ENCODE measurements at regions not wholly inside any gene's neighbourhood (a gene's known extent, or its start where the extent isn't known, plus 50 kb on each side); places are given as distances from the start of the nearest gene placed in this dataset.

DNA sequence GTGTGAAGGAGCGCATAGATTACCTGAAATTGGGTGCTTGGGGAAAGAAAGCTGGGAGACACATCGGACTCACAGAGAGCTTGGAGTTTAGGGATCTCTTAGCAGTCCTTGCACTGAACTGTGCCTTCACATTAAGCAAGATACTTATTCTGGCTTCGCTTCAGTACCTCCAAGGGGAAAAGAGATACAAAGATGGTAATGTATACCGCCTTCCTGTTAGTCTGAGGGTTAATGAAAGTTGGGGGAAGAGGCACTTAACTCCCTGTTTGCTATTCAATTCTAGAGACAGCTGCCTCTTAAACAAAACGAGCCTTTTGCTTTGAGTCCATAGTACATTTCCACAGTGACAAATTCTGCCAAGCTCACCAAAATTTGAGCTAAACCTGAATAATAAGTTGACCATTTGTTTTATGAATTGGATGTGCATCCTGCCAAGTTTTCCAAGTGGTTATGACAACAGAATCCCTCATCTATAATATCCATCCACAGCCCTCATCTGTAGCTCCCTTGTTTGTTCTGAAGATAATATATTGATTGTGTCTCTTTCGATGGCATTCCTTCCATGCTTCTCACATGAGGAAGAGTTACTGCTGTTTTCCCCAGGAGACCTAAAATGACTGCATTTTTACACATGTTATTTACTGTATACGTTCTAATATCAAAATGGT, 287.1 kb upstream of the ATP5MC3 start:
- POLR2A ChIA-PET = no interaction called here
- no peak overlapping the region for H3K27ac Mint-ChIP-seq

GRCh38 chr2:175465101-175465500, 283.6 kb upstream of the ATP5MC3 start:
- intact Hi-C loops (cut with micrococcal nuclease) = no loop called here
- H3K4me3 Mint-ChIP-seq = no peak overlapping the region
- no peak for DNase-seq
- no peaks in the 10 kb centered on the region for H3K4me1 Mint-ChIP-seq (ENCODE audit: low read depth)
- no peak overlapping the region for H3K27ac Mint-ChIP-seq
- peaks cover 3% of the 10 kb centered on the region for H3K9me3 Mint-ChIP-seq
- TF ChIP-seq, protein P1, sequence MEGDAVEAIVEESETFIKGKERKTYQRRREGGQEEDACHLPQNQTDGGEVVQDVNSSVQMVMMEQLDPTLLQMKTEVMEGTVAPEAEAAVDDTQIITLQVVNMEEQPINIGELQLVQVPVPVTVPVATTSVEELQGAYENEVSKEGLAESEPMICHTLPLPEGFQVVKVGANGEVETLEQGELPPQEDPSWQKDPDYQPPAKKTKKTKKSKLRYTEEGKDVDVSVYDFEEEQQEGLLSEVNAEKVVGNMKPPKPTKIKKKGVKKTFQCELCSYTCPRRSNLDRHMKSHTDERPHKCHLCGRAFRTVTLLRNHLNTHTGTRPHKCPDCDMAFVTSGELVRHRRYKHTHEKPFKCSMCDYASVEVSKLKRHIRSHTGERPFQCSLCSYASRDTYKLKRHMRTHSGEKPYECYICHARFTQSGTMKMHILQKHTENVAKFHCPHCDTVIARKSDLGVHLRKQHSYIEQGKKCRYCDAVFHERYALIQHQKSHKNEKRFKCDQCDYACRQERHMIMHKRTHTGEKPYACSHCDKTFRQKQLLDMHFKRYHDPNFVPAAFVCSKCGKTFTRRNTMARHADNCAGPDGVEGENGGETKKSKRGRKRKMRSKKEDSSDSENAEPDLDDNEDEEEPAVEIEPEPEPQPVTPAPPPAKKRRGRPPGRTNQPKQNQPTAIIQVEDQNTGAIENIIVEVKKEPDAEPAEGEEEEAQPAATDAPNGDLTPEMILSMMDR (IDR thresholded peaks at IDR 0.05) = no peak
- no peak for ATAC-seq
- peaks cover 3% of the 10 kb centered on the region for H3K27me3 Mint-ChIP-seq
- CTCF ChIA-PET = no interaction called here
- POLR2A ChIA-PET = no interaction called here
- H3K36me3 Mint-ChIP-seq (ENCODE audit: low read depth) = no peaks in the 10 kb centered on the region

More for the DNA sequence above, 287.1 kb upstream of the ATP5MC3 start:
- intact Hi-C loops (cut with micrococcal nuclease) = no loop called here
- TF ChIP-seq, protein P1 (IDR thresholded peaks at IDR 0.05) = no peak
- DNase-seq (no peak), ATAC-seq (no peak)
- no peak overlapping the region for H3K4me3 Mint-ChIP-seq
- H3K4me1 Mint-ChIP-seq (ENCODE audit: low read depth) = no peaks in the 10 kb centered on the region
- no peaks in the 10 kb centered on the region for H3K27me3 Mint-ChIP-seq
- CTCF ChIA-PET = no interaction called here
- H3K9me3 Mint-ChIP-seq = no peaks in the 10 kb centered on the region
- no peaks in the 10 kb centered on the region for H3K36me3 Mint-ChIP-seq (ENCODE audit: low read depth)

- Mint-ChIP-seq H3K36me3 (ENCODE audit: low read depth) (no peaks in the 10 kb centered on the region), H3K9me3 (peaks cover 6% of the 10 kb centered on the region), H3K27me3 (peaks cover 3% of the 10 kb centered on the region), H3K4me3 (no peak overlapping the region), H3K27ac (no peak overlapping the region), H3K4me1 (ENCODE audit: low read depth) (no peaks in the 10 kb centered on the region)
- intact Hi-C loops (cut with micrococcal nuclease) = no loop called here
- DNase-seq = no peak
- no peak for ATAC-seq
- TF ChIP-seq, protein P1 (IDR thresholded peaks at IDR 0.05) = no peak
- POLR2A ChIA-PET = no interaction called here
- CTCF ChIA-PET = no interaction called here
These were observed 282.8 kb upstream of the ATP5MC3 start for GRCh38 chr2:175464311-175464670.

GRCh38 chr2:175463589-175464310, 282.2 kb upstream of the ATP5MC3 start:
- POLR2A ChIA-PET = no interaction called here
- Mint-ChIP-seq H3K27ac (no peak overlapping the region), H3K27me3 (peaks cover 3% of the 10 kb centered on the region), H3K4me1 (ENCODE audit: low read depth) (no peaks in the 10 kb centered on the region), H3K36me3 (ENCODE audit: low read depth) (no peaks in the 10 kb centered on the region), H3K9me3 (peaks cover 6% of the 10 kb centered on the region), H3K4me3 (no peak overlapping the region)
- intact Hi-C loops (cut with micrococcal nuclease) = no loop called here
- no peak for DNase-seq
- CTCF ChIA-PET = no interaction called here
- no peak for ATAC-seq
- TF ChIP-seq, protein P1 (IDR thresholded peaks at IDR 0.05) = no peak

DNA sequence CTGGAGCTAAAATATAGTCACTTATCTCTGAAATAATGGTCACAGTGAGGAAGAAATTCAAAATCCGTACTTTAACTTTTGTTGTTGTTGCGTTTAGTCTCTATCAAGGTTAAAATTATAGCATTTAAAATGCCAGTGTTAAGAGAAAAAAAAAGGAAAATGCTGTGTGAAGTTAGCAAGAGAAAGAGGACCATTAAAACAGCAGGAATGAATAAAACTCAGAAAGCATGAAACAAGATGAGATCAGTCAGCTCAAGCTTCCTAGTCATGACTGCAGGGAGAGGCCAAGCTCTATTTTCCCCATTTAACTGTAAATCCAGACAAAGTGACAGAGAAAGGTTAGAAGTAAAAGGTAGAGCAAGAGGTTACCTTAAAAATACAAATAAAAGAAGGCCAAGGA, 281.7 kb upstream of the ATP5MC3 start:
- no peak for ATAC-seq
- Mint-ChIP-seq H3K9me3 (peaks cover 6% of the 10 kb centered on the region), H3K27me3 (peaks cover 3% of the 10 kb centered on the region), H3K4me3 (no peak overlapping the region), H3K36me3 (ENCODE audit: low read depth) (no peaks in the 10 kb centered on the region), H3K4me1 (ENCODE audit: low read depth) (no peaks in the 10 kb centered on the region), H3K27ac (no peak overlapping the region)
- intact Hi-C loops (cut with micrococcal nuclease) = no loop called here
- TF ChIP-seq, protein P1 (IDR thresholded peaks at IDR 0.05) = no peak
- DNase-seq = no peak
- POLR2A ChIA-PET = no interaction called here
- CTCF ChIA-PET = interaction anchor here (1.0 kb wide), 1 partner anchor 212 kb away, joined by 4 read pairs; no protein-coding TSS in a partner anchor

Data from activated CD8-positive, alpha-beta T cell treated with anti-CD3 and anti-CD28 coated beads for 36 hours (primary cell).